ENCODE measurements at regions not wholly inside any gene's neighbourhood (a gene's known extent, or its start where the extent isn't known, plus 50 kb on each side); places are given as distances from the start of the nearest gene placed in this dataset.

- Mint-ChIP-seq H3K27ac (no peak overlapping the region), H3K4me1 (ENCODE audit: unreplicated experiment) (peaks cover 18% of the 10 kb centered on the region), H3K36me3 (peaks cover 4% of the 10 kb centered on the region), H3K9me3 (no peaks in the 10 kb centered on the region), H3K27me3 (peaks cover 23% of the 10 kb centered on the region), H3K4me3 (no peak overlapping the region)
- TF ChIP-seq CTCF (conservative IDR thresholded peaks at IDR 0.05) = peak; percentile 88
- DNase-seq (ENCODE audit: extremely low spot score, unreplicated experiment) = peak; percentile 75
These were observed 74.5 kb upstream of the YPEL5 start for GRCh38 chr2:30072250-30072842.

DNA sequence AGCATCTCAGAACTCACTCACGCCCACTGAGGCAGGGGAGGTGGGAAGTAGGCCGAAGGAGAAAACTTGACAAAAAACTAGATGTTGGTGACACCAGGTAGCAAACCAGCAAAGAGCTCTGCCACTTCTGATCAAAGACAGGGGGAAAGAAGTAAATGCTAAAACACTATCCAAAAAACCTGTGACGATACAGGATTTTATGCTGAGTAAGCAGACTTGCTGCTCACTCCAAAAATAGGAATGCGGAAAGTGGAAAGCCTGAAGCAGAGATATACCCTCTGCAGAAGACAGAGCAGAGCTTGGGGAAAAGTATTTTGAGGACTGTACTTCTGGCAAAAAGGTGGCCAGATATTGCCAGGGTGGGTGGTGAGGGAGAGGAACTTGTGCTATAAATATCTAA, 73.3 kb upstream of the YPEL5 start:
- DNase-seq (ENCODE audit: extremely low spot score, unreplicated experiment) = no peak
- Mint-ChIP-seq H3K4me3 (no peak overlapping the region), H3K4me1 (ENCODE audit: unreplicated experiment) (peaks cover 18% of the 10 kb centered on the region), H3K36me3 (peaks cover 4% of the 10 kb centered on the region), H3K27ac (no peak overlapping the region), H3K27me3 (peaks cover 23% of the 10 kb centered on the region), H3K9me3 (no peaks in the 10 kb centered on the region)
- no peak for TF ChIP-seq CTCF (conservative IDR thresholded peaks at IDR 0.05)

- Mint-ChIP-seq H3K36me3 (peaks cover 4% of the 10 kb centered on the region), H3K4me1 (ENCODE audit: unreplicated experiment) (peaks cover 18% of the 10 kb centered on the region), H3K27me3 (peaks cover 22% of the 10 kb centered on the region), H3K4me3 (no peak overlapping the region), H3K27ac (no peak overlapping the region), H3K9me3 (no peaks in the 10 kb centered on the region)
- TF ChIP-seq CTCF (conservative IDR thresholded peaks at IDR 0.05) = no peak
- DNase-seq (ENCODE audit: extremely low spot score, unreplicated experiment) = no peak
These were observed 72.8 kb upstream of the YPEL5 start for GRCh38 chr2:30074023-30074422.

GRCh38 chr2:30078521-30078920, 68.3 kb upstream of the YPEL5 start:
- TF ChIP-seq CTCF (conservative IDR thresholded peaks at IDR 0.05) = no peak
- Mint-ChIP-seq H3K27me3 (peaks cover 21% of the 10 kb centered on the region), H3K27ac (no peak overlapping the region), H3K4me3 (no peak overlapping the region), H3K9me3 (no peaks in the 10 kb centered on the region), H3K4me1 (ENCODE audit: unreplicated experiment) (no peaks in the 10 kb centered on the region), H3K36me3 (no peaks in the 10 kb centered on the region)
- DNase-seq (ENCODE audit: extremely low spot score, unreplicated experiment) = no peak

GRCh38 chr2:30084915-30085314, 61.9 kb upstream of the YPEL5 start:
- H3K36me3 Mint-ChIP-seq = no peaks in the 10 kb centered on the region
- no peak overlapping the region for H3K27ac Mint-ChIP-seq
- DNase-seq (ENCODE audit: extremely low spot score, unreplicated experiment) = no peak
- H3K4me3 Mint-ChIP-seq = no peak overlapping the region
- H3K4me1 Mint-ChIP-seq (ENCODE audit: unreplicated experiment) = peaks cover 13% of the 10 kb centered on the region
- peaks cover 33% of the 10 kb centered on the region for H3K27me3 Mint-ChIP-seq
- TF ChIP-seq CTCF (conservative IDR thresholded peaks at IDR 0.05) = no peak
- no peaks in the 10 kb centered on the region for H3K9me3 Mint-ChIP-seq

DNA sequence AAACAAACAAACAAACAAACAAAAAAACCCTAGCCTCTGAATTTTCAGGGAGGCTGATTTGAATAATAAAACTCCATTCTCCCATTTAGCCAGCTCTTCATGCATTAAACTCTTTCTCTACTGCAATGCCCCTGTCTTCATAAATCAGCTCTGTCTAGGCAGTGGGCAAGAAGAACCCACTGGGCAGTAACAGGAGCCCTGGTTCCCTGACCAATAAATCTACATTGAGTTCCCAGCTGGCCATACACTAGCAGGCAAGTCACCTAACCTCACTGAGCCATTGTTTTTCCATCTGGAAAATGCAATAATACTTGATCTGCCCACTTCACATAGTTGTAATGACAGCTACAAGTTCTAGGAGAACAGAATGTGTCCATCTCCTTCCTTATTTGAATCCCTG, 57.6 kb upstream of the YPEL5 start:
- peaks cover 13% of the 10 kb centered on the region for H3K4me1 Mint-ChIP-seq (ENCODE audit: unreplicated experiment)
- DNase-seq (ENCODE audit: extremely low spot score, unreplicated experiment) = no peak
- H3K9me3 Mint-ChIP-seq = no peaks in the 10 kb centered on the region
- no peak overlapping the region for H3K27ac Mint-ChIP-seq
- no peak overlapping the region for H3K4me3 Mint-ChIP-seq
- peaks cover 31% of the 10 kb centered on the region for H3K27me3 Mint-ChIP-seq
- no peak for TF ChIP-seq CTCF (conservative IDR thresholded peaks at IDR 0.05)
- H3K36me3 Mint-ChIP-seq = no peaks in the 10 kb centered on the region
